SK-N-SH (cell line): ENCODE measurements at regions not wholly inside any gene's neighbourhood (a gene's known extent, or its start where the extent isn't known, plus 50 kb on each side); places are given as distances from the start of the nearest gene placed in this dataset.

Experiments used
- CTCF ChIA-PET: fragments of 300-600, 350-600 bp; formaldehyde crosslinking; extraction: SDS; loops from one replicate; lab custom pipeline; 2021; lab: Yijun Ruan, JAX
- POLR2A ChIA-PET: fragments of 350-600 bp; sonication (Branson Sonifier 250); formaldehyde crosslinking; extraction: SDS; loops from one replicate; lab custom pipeline; 2020; ENCODE audit warnings: antibody characterized with exemption, inconsistent platforms; lab: Yijun Ruan, JAX
- DNase-seq: peaks from one replicate; pipeline ENCODE4 v3.0.0; 2012
- H2AFZ ChIP-seq: fragments of 200-600 bp; sonication (generic); 2 replicates; pipeline ENCODE4 v1.8.1; 2016; ENCODE audit warnings: antibody characterized with exemption, mild to moderate bottlenecking, low read depth
- H3F3A ChIP-seq: fragments of 200-600 bp; sonication (generic); replicated peaks from 2 replicates; pipeline ENCODE3; 2016; ENCODE audit warnings: antibody characterized with exemption, mild to moderate bottlenecking; ENCODE audit not compliant: insufficient read depth
- H3K27ac ChIP-seq, 2 experiments: fragments of 200-500 bp in 1 of 2; fragments of 200-600 bp in 1 of 2; sonication (Bioruptor generic) in 1 of 2; sonication (generic), shearing (Covaris generic) in 1 of 2; 2 replicates each; pipeline versions ENCODE4 v1.5.1 to v1.6.1; 2014 to 2016; ENCODE audit warnings: low read depth in 2 of 2, inconsistent platforms in 1 of 2, low read length in 1 of 2, mild to moderate bottlenecking in 1 of 2, mixed read lengths in 1 of 2
- H3K27me3 ChIP-seq: fragments of 200-600 bp; sonication (generic), shearing (Covaris generic); 2 replicates; pipeline ENCODE4 v1.6.1; 2016; ENCODE audit warnings: mixed run types; ENCODE audit not compliant: insufficient read depth
- H3K36me3 ChIP-seq, 2 experiments: fragments of 200-500 bp in 1 of 2; fragments of 200-600 bp in 1 of 2; sonication (Bioruptor generic) in 1 of 2; sonication (generic) in 1 of 2; replicated peaks in 1 of 2; 2 replicates each; pipeline versions ENCODE3 to v1.5.1; 2014 to 2016; ENCODE audit warnings: low read length in 1 of 2, mild to moderate bottlenecking in 1 of 2; ENCODE audit not compliant: insufficient read depth in 2 of 2, control insufficient read depth in 1 of 2
- H3K4me1 ChIP-seq, 2 experiments: fragments of 200-500 bp in 1 of 2; fragments of 200-600 bp in 1 of 2; sonication (Bioruptor generic) in 1 of 2; sonication (generic), shearing (Covaris generic) in 1 of 2; 2 replicates each; pipeline versions ENCODE4 v1.5.1 to v1.6.1; 2014 to 2016; ENCODE audit warnings: low read depth in 1 of 2, low read length in 1 of 2, mixed run types in 1 of 2; ENCODE audit not compliant: insufficient read depth in 2 of 2, control insufficient read depth in 1 of 2
- H3K4me2 ChIP-seq: fragments of 200-600 bp; sonication (generic), shearing (Covaris generic); 2 replicates; pipeline ENCODE4 v1.6.1; 2017; ENCODE audit warnings: mixed run types
- H3K4me3 ChIP-seq, 2 experiments: fragments of 200-500 bp in 1 of 2; fragments of 200-600 bp in 1 of 2; sonication (Bioruptor generic) in 1 of 2; sonication (generic), shearing (Covaris generic) in 1 of 2; 2 replicates each; pipeline versions ENCODE4 v1.5.1 to v1.8.1; 2014 to 2016; ENCODE audit warnings: low read depth in 2 of 2, inconsistent platforms in 1 of 2, low read length in 1 of 2, mild to moderate bottlenecking in 1 of 2, mixed read lengths in 1 of 2, moderate library complexity in 1 of 2
- H3K79me2 ChIP-seq: fragments of 200-600 bp; sonication (generic); 2 replicates; pipeline ENCODE4 v1.8.1; 2017; ENCODE audit warnings: mild to moderate bottlenecking; ENCODE audit not compliant: insufficient read depth
- H3K9ac ChIP-seq: fragments of 200-600 bp; sonication (generic); 2 replicates; pipeline ENCODE4 v1.6.1; 2017; ENCODE audit warnings: mixed run types
- H3K9me2 ChIP-seq: fragments of 200-600 bp; sonication (generic); 2 replicates; pipeline ENCODE4 v1.6.1; 2017; ENCODE audit warnings: mixed run types
- H3K9me3 ChIP-seq: fragments of 200-600 bp; sonication (generic); 2 replicates; pipeline ENCODE4 v1.6.1; 2017; ENCODE audit warnings: mixed run types, mild to moderate bottlenecking, moderate library complexity
- H4K20me1 ChIP-seq: fragments of 200-600 bp; sonication (generic); 2 replicates; pipeline ENCODE4 v1.6.1; 2017; ENCODE audit warnings: mild to moderate bottlenecking, mixed run types; ENCODE audit not compliant: insufficient read depth
- CTCF ChIP-seq: fragments of 200-600 bp; sonication (generic); IDR thresholded peaks from 2 replicates; pipeline ENCODE4 v1.6.1; 2017; ENCODE audit warnings: antibody characterized with exemption, mild to moderate bottlenecking, moderate library complexity
- FOSL2 ChIP-seq: IDR thresholded peaks from 2 replicates; pipeline ENCODE4 v1.4.0; 2012; ENCODE audit warnings: low read depth, mild to moderate bottlenecking, moderate library complexity, borderline replicate concordance
- GATA2 ChIP-seq: sonication (generic); formaldehyde crosslinking; IDR thresholded peaks from 2 replicates; pipeline ENCODE4 v1.5.0; 2020; ENCODE audit warnings: mild to moderate bottlenecking, missing genetic modification reagents
- MXI1 ChIP-seq: IDR thresholded peaks from 2 replicates; pipeline ENCODE4 v1.6.1; 2012; ENCODE audit warnings: mild to moderate bottlenecking, low read depth, low read length, improper control_type of control experiment
- NRF1 ChIP-seq: IDR thresholded peaks from 2 replicates; pipeline ENCODE4 v1.6.1; 2012; ENCODE audit warnings: low read depth, mild to moderate bottlenecking, low read length
- POLR2AphosphoS5 ChIP-seq: IDR thresholded peaks from 2 replicates; pipeline ENCODE4 v1.6.1; 2012; ENCODE audit warnings: low read depth, low read length
- REST ChIP-seq: IDR thresholded peaks from 2 replicates; pipeline ENCODE4 v1.6.1; 2012; ENCODE audit warnings: mild to moderate bottlenecking, low read depth, low read length, moderate library complexity
- TCF12 ChIP-seq: IDR thresholded peaks from 2 replicates; pipeline ENCODE4 v1.4.0; 2012
- USF2 ChIP-seq: fragments of 150-350 bp; IDR thresholded peaks from 2 replicates; pipeline ENCODE4 v1.6.1; 2017; ENCODE audit warnings: antibody characterized with exemption, low read length, low read depth, borderline replicate concordance
- YY1 ChIP-seq: IDR thresholded peaks from 2 replicates; pipeline ENCODE4 v1.4.0; 2012; ENCODE audit warnings: low read depth, mild to moderate bottlenecking
- WGBS: methylation state at CpG from one replicate; pipeline ENCODE4 v1.1.6; 2017; ENCODE audit warnings: low lambda C conversion rate; 5-methylcytosine and 5-hydroxymethylcytosine counted together

- no peak overlapping the region for H3K4me3 ChIP-seq
- WGBS, result 47% methylated on average over 2 of the region's 2 CpGs
- no peaks in the 10 kb centered on the region for H4K20me1 ChIP-seq
- H2AFZ ChIP-seq, result no peak overlapping the region
- ChIA-PET POLR2A (no interaction called here), CTCF (no interaction called here)
- H3K4me1 ChIP-seq, result peaks cover 4 to 8% of the 10 kb centered on the region in 2 experiments; a peak in 2 of 4 replicates
- H3K27me3 ChIP-seq, result no peaks in the 10 kb centered on the region
- H3K27ac ChIP-seq, result no peak overlapping the region
- peaks cover 8% of the 10 kb centered on the region for H3F3A ChIP-seq
- TF ChIP-seq USF2 (no peak), MXI1 (no peak), FOSL2 (no peak), TCF12 (no peak)
- H3K4me2 ChIP-seq, result no peak overlapping the region
- H3K9me3 ChIP-seq, result no peaks in the 10 kb centered on the region
- no peak for DNase-seq
- no peaks in the 10 kb centered on the region for H3K79me2 ChIP-seq
- no peaks in the 10 kb centered on the region for H3K36me3 ChIP-seq
- no peak overlapping the region for H3K9ac ChIP-seq
- H3K9me2 ChIP-seq, result no peaks in the 10 kb centered on the region
Observed at GRCh38 chr4:125828346-125828745, 513.6 kb downstream of the FAT4 start.

GRCh38 chr4:125832161-125832560, 517.4 kb downstream of the FAT4 start:
- POLR2A ChIA-PET, result no interaction called here

More at GRCh38 chr4:125832161-125832560, 517.4 kb downstream of the FAT4 start:
- Histone ChIP-seq H3F3A (peaks cover 3% of the 10 kb centered on the region), H3K4me2 (no peak overlapping the region)
- no peak for DNase-seq
- TF ChIP-seq CTCF (no peak), TCF12 (peak; percentile 45; the same call in 1 of the 2 replicates), GATA2 (no peak), NRF1 (no peak), POLR2AphosphoS5 (no peak), YY1 (no peak), REST (no peak)
- TF ChIP-seq, all 33 proteins: peak for 1
- Histone ChIP-seq H3K36me3 (no peaks in the 10 kb centered on the region), H3K4me1 (peaks cover 3 to 11% of the 10 kb centered on the region in 2 experiments; a peak in 3 of 4 replicates), H4K20me1 (no peaks in the 10 kb centered on the region), H3K9me2 (no peaks in the 10 kb centered on the region), H3K9me3 (no peaks in the 10 kb centered on the region), H2AFZ (no peak overlapping the region), H3K27ac (no peak overlapping the region), H3K9ac (no peak overlapping the region), H3K79me2 (no peaks in the 10 kb centered on the region), H3K4me3 (no peak overlapping the region), H3K27me3 (no peaks in the 10 kb centered on the region)
- 51% methylated on average over 3 of the region's 3 CpGs for WGBS
- CTCF ChIA-PET, result no interaction called here
